ENCODE measurements at regions not wholly inside any gene's neighbourhood (a gene's known extent, or its start where the extent isn't known, plus 50 kb on each side); places are given as distances from the start of the nearest gene placed in this dataset.

DNA sequence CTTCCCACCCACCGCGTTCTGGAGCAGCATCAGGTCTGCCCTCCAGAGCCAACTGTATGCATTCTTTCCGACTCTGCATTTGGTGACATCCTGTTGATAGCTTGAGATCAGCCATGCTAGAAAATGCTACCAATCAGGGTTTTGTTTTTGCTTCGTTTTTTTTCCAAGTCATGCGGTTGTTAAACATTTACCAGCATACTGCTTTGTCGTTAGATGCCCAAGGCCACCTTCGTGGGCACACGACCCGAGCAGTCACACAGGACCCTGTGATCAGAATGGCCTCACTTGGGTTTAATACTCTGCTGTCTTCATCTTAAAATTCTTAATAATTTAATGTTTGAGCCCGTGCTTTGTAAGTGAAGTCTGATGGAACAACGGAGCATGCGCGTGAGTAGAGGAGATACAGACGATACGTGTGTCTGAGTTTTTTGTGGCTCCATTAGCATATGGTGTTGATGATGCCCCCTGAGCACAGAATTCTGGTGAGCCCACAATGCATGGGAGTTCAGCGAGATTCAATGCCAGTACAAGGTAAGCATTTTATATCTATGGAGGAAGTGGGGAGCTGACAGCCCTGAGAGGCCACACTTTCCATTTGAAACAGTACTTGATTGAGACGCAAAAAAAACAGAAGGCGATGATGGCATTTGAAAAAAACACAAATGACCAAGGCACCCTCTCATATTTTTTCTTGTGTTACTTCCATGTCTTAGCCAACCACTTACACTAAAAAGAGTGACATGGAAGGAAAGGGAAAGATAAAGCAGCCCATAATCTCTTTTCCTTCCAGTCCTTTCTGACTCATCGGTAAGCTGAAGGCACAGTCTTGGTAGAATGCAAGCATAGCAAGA is 323.6 kb downstream of the BCOR start:
- H3K4me3 ChIP-seq = no peak overlapping the region
- H3K27ac ChIP-seq = no peak overlapping the region
- TF ChIP-seq, protein P1, sequence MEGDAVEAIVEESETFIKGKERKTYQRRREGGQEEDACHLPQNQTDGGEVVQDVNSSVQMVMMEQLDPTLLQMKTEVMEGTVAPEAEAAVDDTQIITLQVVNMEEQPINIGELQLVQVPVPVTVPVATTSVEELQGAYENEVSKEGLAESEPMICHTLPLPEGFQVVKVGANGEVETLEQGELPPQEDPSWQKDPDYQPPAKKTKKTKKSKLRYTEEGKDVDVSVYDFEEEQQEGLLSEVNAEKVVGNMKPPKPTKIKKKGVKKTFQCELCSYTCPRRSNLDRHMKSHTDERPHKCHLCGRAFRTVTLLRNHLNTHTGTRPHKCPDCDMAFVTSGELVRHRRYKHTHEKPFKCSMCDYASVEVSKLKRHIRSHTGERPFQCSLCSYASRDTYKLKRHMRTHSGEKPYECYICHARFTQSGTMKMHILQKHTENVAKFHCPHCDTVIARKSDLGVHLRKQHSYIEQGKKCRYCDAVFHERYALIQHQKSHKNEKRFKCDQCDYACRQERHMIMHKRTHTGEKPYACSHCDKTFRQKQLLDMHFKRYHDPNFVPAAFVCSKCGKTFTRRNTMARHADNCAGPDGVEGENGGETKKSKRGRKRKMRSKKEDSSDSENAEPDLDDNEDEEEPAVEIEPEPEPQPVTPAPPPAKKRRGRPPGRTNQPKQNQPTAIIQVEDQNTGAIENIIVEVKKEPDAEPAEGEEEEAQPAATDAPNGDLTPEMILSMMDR (IDR thresholded peaks at IDR 0.05) = no peak
- no peak for DNase-seq (ENCODE audit: low spot score)

- TF ChIP-seq, protein P1 (IDR thresholded peaks at IDR 0.05) = no peak
- no peak overlapping the region for H3K4me3 ChIP-seq
- DNase-seq (ENCODE audit: low spot score) = no peak
- no peak overlapping the region for H3K27ac ChIP-seq
Observed at GRCh38 chrX:39774774-39775328, 322.9 kb downstream of the BCOR start.

GRCh38 chrX:39777623-39778025 is 320.1 kb downstream of the BCOR start:
- H3K4me3 ChIP-seq = no peak overlapping the region
- TF ChIP-seq, protein P1 (IDR thresholded peaks at IDR 0.05) = no peak
- H3K27ac ChIP-seq = no peak overlapping the region
- DNase-seq (ENCODE audit: low spot score) = no peak

DNA sequence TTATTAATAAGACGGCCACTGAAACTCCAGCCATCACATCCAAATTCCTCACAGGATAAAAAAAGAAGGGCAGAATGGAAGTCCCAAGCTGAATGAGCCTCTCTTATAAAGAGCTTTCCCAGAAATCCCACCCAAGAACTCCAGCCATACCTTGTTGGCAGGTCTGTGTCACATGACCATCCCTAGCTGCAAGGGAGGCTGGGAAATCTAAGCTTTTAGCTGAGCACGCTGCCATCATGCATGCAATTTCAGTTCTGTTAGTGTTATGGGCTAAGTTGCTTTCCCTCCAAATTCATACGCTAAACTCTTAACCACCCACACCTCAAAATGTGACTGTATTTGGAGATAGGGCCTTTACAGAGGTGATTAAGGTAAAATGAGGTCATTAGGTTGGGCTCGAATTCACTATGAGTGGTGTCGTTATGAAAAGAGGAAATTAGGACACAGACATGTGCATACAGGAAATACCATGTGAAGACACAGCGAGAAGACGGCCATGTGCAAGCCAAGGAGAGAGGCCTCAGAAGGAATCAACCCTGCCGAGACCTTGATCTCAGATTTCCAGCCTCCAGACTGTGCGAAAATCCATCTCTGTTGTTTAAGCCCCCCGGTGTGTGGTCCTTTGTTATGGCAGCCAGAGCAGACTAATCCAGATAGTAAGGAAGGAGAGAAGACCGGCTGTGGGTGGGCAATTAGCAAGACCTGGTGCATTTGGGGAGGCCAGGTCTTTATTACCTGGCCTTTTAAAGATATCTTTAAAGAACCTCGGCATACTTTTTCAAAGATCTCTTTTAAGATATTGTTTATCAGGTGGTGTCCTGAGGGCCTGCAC is 317.6 kb downstream of the BCOR start:
- H3K4me3 ChIP-seq = no peak overlapping the region
- no peak for DNase-seq (ENCODE audit: low spot score)
- TF ChIP-seq, protein P1 (IDR thresholded peaks at IDR 0.05) = no peak
- H3K27ac ChIP-seq = no peak overlapping the region

DNA sequence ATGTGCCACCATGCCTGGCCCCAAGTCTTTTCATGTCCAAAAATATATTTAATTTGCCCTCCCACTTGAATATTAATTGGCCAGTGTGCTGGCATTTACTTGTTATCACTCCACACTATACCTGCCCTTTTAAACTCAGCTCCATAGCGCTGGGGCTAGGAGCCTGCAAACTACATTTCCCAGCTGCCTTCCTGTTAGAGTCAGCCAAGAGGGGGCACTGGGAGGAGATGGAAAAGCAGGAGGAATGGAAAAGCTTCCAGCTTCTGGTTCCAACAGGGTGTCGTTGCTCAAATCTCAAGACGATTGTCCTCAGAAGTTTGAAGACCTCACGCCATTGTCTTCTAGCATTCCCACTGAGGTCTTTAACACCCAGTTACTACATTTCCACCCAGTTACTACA is 315.5 kb downstream of the BCOR start:
- H3K27ac ChIP-seq = no peak overlapping the region
- TF ChIP-seq, protein P1 (IDR thresholded peaks at IDR 0.05) = no peak
- DNase-seq (ENCODE audit: low spot score) = no peak
- no peak overlapping the region for H3K4me3 ChIP-seq

GRCh38 chrX:39787999-39788398 is 309.8 kb downstream of the BCOR start:
- TF ChIP-seq, protein P1 (IDR thresholded peaks at IDR 0.05) = no peak
- Histone ChIP-seq H3K4me3 (no peak overlapping the region), H3K27ac (no peak overlapping the region)
- no peak for DNase-seq (ENCODE audit: low spot score)

All from coronary artery (tissue), 2 donors.